BLaER1 treated with 17β-estradiol and CSF1 and Interleukin-3, amounts not matched to agents 10 nM and 100 nM (cell line): ENCODE measurements at regions not wholly inside any gene's neighbourhood (a gene's known extent, or its start where the extent isn't known, plus 50 kb on each side); places are given as distances from the start of the nearest gene placed in this dataset.
"Not testable (repeated sequence)": the region's sequence is repeated elsewhere in the genome, so short reads cannot be mapped to it uniquely, and the experiment has no call there.

Experiments used
- H3K27ac ChIP-seq, 11 experiments: shearing (Covaris generic); formaldehyde crosslinking; 2 replicates each; pipeline ENCODE4 v1.8.1; 2022
- H3K27me3 ChIP-seq, 11 experiments: shearing (Covaris generic); formaldehyde crosslinking; 2 replicates each; pipeline ENCODE4 v1.8.1; 2022
- H3K36me3 ChIP-seq, 11 experiments: shearing (Covaris generic); formaldehyde crosslinking; 2 replicates each; pipeline ENCODE4 v1.8.1; 2022
- H3K4me1 ChIP-seq, 10 experiments: shearing (Covaris generic); formaldehyde crosslinking; 2 replicates each; pipeline ENCODE4 v1.8.1; 2022
- H3K4me2 ChIP-seq, 11 experiments: shearing (Covaris generic); formaldehyde crosslinking; 2 replicates each; pipeline ENCODE4 v1.8.1; 2022
- H3K4me3 ChIP-seq, 10 experiments: shearing (Covaris generic); formaldehyde crosslinking; 2 replicates each; pipeline ENCODE4 v1.8.1; 2022
- H3K9ac ChIP-seq, 11 experiments: shearing (Covaris generic); formaldehyde crosslinking; 2 replicates each; pipeline ENCODE4 v1.8.1; 2022
- H3K9me3 ChIP-seq, 11 experiments: shearing (Covaris generic); formaldehyde crosslinking; replicated peaks in 1 of 11; 2 replicates each; pipeline ENCODE4 v1.8.1; 2022
- H4K20me1 ChIP-seq, 11 experiments: shearing (Covaris generic); formaldehyde crosslinking; 2 replicates each; pipeline ENCODE4 v1.8.1; 2022
- Cebpa-rat ChIP-seq, 11 experiments: shearing (Covaris generic); IDR thresholded peaks; 2 replicates each; pipeline ENCODE4 v1.8.1; 2022

DNA sequence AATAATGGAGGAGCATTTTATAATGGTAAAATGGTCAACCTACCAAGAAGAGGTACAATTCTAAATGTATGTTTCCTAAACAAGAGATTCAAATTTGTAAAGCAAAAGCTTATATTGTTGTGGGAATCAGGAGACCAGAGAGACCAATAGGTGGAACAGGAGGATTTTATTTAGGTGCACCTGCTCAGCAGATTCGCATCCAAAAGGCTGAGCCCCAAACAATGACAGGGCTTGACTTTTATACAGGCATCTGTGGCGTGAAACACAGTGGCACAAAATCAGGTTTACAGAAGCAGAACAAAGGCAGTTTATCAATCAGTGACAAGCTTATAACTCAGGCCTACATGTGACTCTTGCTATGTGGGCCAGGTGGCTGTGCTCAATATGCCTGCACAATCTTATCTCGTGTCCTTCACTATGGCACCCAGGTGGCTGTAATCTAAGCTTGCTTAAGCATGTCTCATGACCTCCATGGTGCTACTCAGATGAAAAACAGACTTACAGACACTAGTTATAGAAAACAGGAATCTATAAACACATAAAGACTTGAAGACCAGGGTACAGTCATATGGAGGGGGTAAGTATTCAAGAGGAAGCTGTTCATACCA lies 780.2 kb upstream of the CA10 start:
- Histone ChIP-seq H3K27ac (no peak overlapping the region), H3K9ac (no peak overlapping the region), H3K36me3 (no peaks in the 10 kb centered on the region), H3K9me3 (peaks cover 15 to 28% (median 20%) of the 10 kb centered on the region in 11 experiments; a peak in 19 of 22 replicates), H3K4me2 (no peak overlapping the region), H3K27me3 (no peaks in the 10 kb centered on the region), H4K20me1 (no peaks in the 10 kb centered on the region), H3K4me3 (no peak overlapping the region), H3K4me1 (no peaks in the 10 kb centered on the region)
- TF ChIP-seq Cebpa-rat (IDR thresholded peaks at IDR 0.05), result no peak

- Histone ChIP-seq H3K4me1 (no peaks in the 10 kb centered on the region), H3K9ac (no peak overlapping the region), H3K36me3 (no peaks in the 10 kb centered on the region), H3K9me3 (no peaks in the 10 kb centered on the region), H3K4me2 (no peak overlapping the region), H4K20me1 (no peaks in the 10 kb centered on the region), H3K27ac (no peak overlapping the region), H3K27me3 (no peaks in the 10 kb centered on the region), H3K4me3 (no peak overlapping the region)
- no peak for TF ChIP-seq Cebpa-rat (IDR thresholded peaks at IDR 0.05)
Observed at GRCh38 chr17:52930581-52930980, 772.1 kb upstream of the CA10 start.

DNA sequence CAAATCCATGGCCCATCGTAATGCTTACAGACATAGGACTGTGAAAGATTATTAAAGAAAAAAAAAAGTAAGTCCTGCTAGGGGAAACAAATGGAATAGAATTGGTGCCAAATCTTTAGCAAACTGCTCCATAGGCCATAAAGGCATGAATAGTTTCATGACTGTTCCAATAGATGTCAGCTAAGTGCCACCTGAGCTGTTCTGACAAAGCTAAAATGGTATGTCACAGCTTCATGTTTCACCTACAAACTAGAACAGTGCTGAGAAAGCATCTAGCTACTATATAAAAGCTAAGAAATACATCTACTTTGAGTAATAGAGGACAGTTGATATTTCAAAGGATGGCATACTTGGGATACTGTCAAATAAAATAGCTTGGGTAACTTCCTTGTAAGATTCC lies 771.6 kb upstream of the CA10 start:
- Histone ChIP-seq H3K4me3 (no peak overlapping the region), H3K27me3 (no peaks in the 10 kb centered on the region), H3K9me3 (no peaks in the 10 kb centered on the region), H3K9ac (no peak overlapping the region), H3K4me1 (no peaks in the 10 kb centered on the region), H3K36me3 (no peaks in the 10 kb centered on the region), H3K27ac (no peak overlapping the region), H4K20me1 (no peaks in the 10 kb centered on the region), H3K4me2 (no peak overlapping the region)
- TF ChIP-seq Cebpa-rat (IDR thresholded peaks at IDR 0.05), result no peak

- Histone ChIP-seq H3K9ac (no peak overlapping the region), H3K27ac (no peak overlapping the region), H3K4me1 (no peaks in the 10 kb centered on the region), H3K4me3 (no peak overlapping the region), H3K27me3 (no peaks in the 10 kb centered on the region), H3K4me2 (no peak overlapping the region), H3K9me3 (peaks cover 0 to 3% (median 0%) of the 10 kb centered on the region in 11 experiments; a peak in 1 of 22 replicates), H3K36me3 (no peaks in the 10 kb centered on the region), H4K20me1 (no peaks in the 10 kb centered on the region)
- TF ChIP-seq Cebpa-rat (IDR thresholded peaks at IDR 0.05), result no peak
Observed at GRCh38 chr17:52923658-52924057, 765.1 kb upstream of the CA10 start.

- H4K20me1 ChIP-seq, result no peaks in the 10 kb centered on the region
- no peak overlapping the region for H3K9ac ChIP-seq
- H3K4me2 ChIP-seq, result no peak overlapping the region
- H3K4me3 ChIP-seq, result no peak overlapping the region
- H3K36me3 ChIP-seq, result no peaks in the 10 kb centered on the region
- H3K27ac ChIP-seq, result no peak overlapping the region
- H3K4me1 ChIP-seq, result no peaks in the 10 kb centered on the region
- H3K27me3 ChIP-seq, result no peaks in the 10 kb centered on the region
- no peak for TF ChIP-seq Cebpa-rat (IDR thresholded peaks at IDR 0.05)
- H3K9me3 ChIP-seq, result no peaks in the 10 kb centered on the region
Observed at GRCh38 chr17:52899235-52899634, 740.7 kb upstream of the CA10 start.

DNA sequence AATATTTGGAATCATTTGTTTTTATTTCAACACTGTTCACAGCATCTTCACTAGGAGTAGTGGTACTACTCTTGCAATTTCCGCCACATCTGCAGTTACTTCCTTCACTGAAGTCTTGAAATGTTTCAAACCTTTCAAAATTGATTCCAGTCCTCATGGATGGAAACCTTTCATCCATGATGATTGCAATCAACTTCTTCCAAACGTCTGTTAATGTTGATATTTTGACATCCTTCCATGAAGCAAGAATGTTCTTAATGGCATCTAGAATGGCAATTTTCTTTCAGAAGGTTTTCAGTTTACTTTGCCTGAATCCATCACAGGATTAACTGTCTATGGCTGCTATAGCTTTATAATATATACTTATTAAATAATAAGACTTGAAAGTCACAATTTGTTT lies 736.8 kb upstream of the CA10 start:
- TF ChIP-seq Cebpa-rat (IDR thresholded peaks at IDR 0.05), result no peak
- H4K20me1 ChIP-seq, result no peaks in the 10 kb centered on the region
- no peak overlapping the region for H3K27ac ChIP-seq
- H3K9ac ChIP-seq, result no peak overlapping the region
- no peaks in the 10 kb centered on the region for H3K36me3 ChIP-seq
- no peaks in the 10 kb centered on the region for H3K27me3 ChIP-seq
- no peak overlapping the region for H3K4me2 ChIP-seq
- H3K9me3 ChIP-seq, result no peaks in the 10 kb centered on the region
- no peak overlapping the region for H3K4me3 ChIP-seq
- H3K4me1 ChIP-seq, result no peaks in the 10 kb centered on the region

DNA sequence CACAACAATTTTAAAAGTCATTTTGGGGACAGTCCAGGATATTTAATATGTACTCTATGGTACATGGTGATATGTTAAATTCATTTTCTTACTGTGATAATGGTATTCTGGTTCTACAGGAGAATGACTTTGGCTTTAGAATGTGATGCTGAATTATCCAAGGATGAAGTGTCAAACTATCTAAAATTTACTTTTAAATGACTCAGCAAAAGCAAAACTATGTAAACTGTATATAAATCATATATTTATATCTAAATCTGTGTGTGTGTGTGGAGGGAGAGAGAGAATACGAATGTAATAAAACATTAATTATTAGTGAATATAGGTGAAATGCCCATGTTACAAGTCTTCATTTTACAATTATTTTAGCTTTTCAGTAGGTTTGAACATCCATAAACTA lies 733.8 kb upstream of the CA10 start:
- H3K4me3 ChIP-seq, result no peak overlapping the region
- no peaks in the 10 kb centered on the region for H4K20me1 ChIP-seq
- H3K4me1 ChIP-seq, result no peaks in the 10 kb centered on the region
- no peak overlapping the region for H3K4me2 ChIP-seq
- H3K9ac ChIP-seq, result no peak overlapping the region
- no peaks in the 10 kb centered on the region for H3K9me3 ChIP-seq
- TF ChIP-seq Cebpa-rat (IDR thresholded peaks at IDR 0.05), result no peak
- no peak overlapping the region for H3K27ac ChIP-seq
- H3K27me3 ChIP-seq, result no peaks in the 10 kb centered on the region
- no peaks in the 10 kb centered on the region for H3K36me3 ChIP-seq

DNA sequence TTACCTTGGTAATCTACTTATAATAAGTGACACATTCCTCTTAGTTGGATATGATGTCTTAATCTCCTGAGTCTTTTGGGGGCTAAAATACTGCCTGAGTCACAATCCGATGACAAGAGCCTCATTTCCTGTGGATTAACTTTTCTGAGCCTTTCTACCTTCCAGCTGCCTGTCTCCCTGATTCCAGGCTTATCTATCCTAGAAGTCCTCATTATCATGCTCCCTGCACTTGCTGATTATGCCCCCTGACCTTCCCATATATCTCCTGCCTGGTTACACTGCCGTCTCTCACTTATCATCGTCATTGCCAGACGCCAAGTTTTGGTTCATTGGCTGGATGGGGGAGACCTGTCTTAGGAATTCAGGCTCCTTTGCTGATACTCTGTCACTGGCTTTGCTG lies 727.4 kb upstream of the CA10 start:
- H3K4me3 ChIP-seq, result no peak overlapping the region
- TF ChIP-seq Cebpa-rat (IDR thresholded peaks at IDR 0.05), result no peak
- H3K27me3 ChIP-seq, result no peaks in the 10 kb centered on the region

GRCh38 chr17:52883907-52884491 lies 725.5 kb upstream of the CA10 start:
- not testable (repeated sequence) for H3K27me3 ChIP-seq, H3K9me3 ChIP-seq, H3K36me3 ChIP-seq, H4K20me1 ChIP-seq, H3K4me2 ChIP-seq, H3K27ac ChIP-seq, H3K9ac ChIP-seq, H3K4me1 ChIP-seq, H3K4me3 ChIP-seq

More for the DNA sequence above, 727.4 kb upstream of the CA10 start:
- no peak overlapping the region for H3K4me2 ChIP-seq
- H3K4me1 ChIP-seq, result no peaks in the 10 kb centered on the region
- H3K9me3 ChIP-seq, result peaks cover 0 to 7% (median 6%) of the 10 kb centered on the region in 11 experiments; a peak in 10 of 22 replicates
- no peak overlapping the region for H3K9ac ChIP-seq
- no peaks in the 10 kb centered on the region for H3K36me3 ChIP-seq
- H4K20me1 ChIP-seq, result no peaks in the 10 kb centered on the region
- no peak overlapping the region for H3K27ac ChIP-seq

- H3K9ac ChIP-seq, H3K27me3 ChIP-seq, H3K4me1 ChIP-seq, H3K4me3 ChIP-seq, H3K36me3 ChIP-seq, H4K20me1 ChIP-seq, H3K4me2 ChIP-seq, H3K9me3 ChIP-seq, H3K27ac ChIP-seq: not testable (repeated sequence)
Observed at GRCh38 chr17:52846767-52847166, 688.3 kb upstream of the CA10 start.
